HG03025 (cell line): ENCODE measurements at regions not wholly inside any gene's neighbourhood (a gene's known extent, or its start where the extent isn't known, plus 50 kb on each side); places are given as distances from the start of the nearest gene placed in this dataset.

Experiments used
- ATAC-seq: cut with Tn5 transposase; IDR thresholded peaks from one replicate; pipeline ENCODE4 v1.9.1; 2021; ENCODE audit warnings: mild to moderate bottlenecking, moderate library complexity; ENCODE audit not compliant: unreplicated experiment, low FRiP score

- no peak for ATAC-seq
Measured at GRCh38 chr3:193977622-193978021, 158.3 kb upstream of the HES1 start.

GRCh38 chr3:193978030-193978429 is 157.9 kb upstream of the HES1 start:
- no peak for ATAC-seq

- ATAC-seq = no peak
Measured at GRCh38 chr3:193978486-193978885, 157.5 kb upstream of the HES1 start.

- no peak for ATAC-seq
Measured at GRCh38 chr3:193980326-193980725, 155.6 kb upstream of the HES1 start.

- ATAC-seq = no peak
Measured at GRCh38 chr3:193980905-193981304, 155.0 kb upstream of the HES1 start.

GRCh38 chr3:193981504-193981903 is 154.4 kb upstream of the HES1 start:
- ATAC-seq = no peak

- ATAC-seq = no peak
Measured at GRCh38 chr3:193982258-193982659, 153.7 kb upstream of the HES1 start.

GRCh38 chr3:193983846-193984818 is 151.8 kb upstream of the HES1 start:
- ATAC-seq = no peak

- no peak for ATAC-seq
Measured at GRCh38 chr3:193984876-193985275, 151.1 kb upstream of the HES1 start.

- no peak for ATAC-seq
Measured at GRCh38 chr3:193987186-193987585, 148.8 kb upstream of the HES1 start.

GRCh38 chr3:193989186-193989585 is 146.8 kb upstream of the HES1 start:
- no peak for ATAC-seq

- ATAC-seq = no peak
Measured at GRCh38 chr3:193991666-193992424, 144.1 kb upstream of the HES1 start.

- ATAC-seq = no peak
Measured at GRCh38 chr3:193992425-193993037, 143.4 kb upstream of the HES1 start.

- no peak for ATAC-seq
Measured at GRCh38 chr3:193996221-193996620, 139.7 kb upstream of the HES1 start.

GRCh38 chr3:193996641-193997089 is 139.3 kb upstream of the HES1 start:
- ATAC-seq = no peak

GRCh38 chr3:193997228-193998122 is 138.5 kb upstream of the HES1 start:
- ATAC-seq = no peak

GRCh38 chr3:193998123-193998448 is 137.9 kb upstream of the HES1 start:
- ATAC-seq = no peak

- no peak for ATAC-seq
Measured at GRCh38 chr3:193998628-193999195, 137.2 kb upstream of the HES1 start.

- no peak for ATAC-seq
Measured at GRCh38 chr3:194000100-194000499, 135.8 kb upstream of the HES1 start.

- no peak for ATAC-seq
Measured at GRCh38 chr3:194000712-194001111, 135.2 kb upstream of the HES1 start.
